ENCODE measurements at regions not wholly inside any gene's neighbourhood (a gene's known extent, or its start where the extent isn't known, plus 50 kb on each side); places are given as distances from the start of the nearest gene placed in this dataset.
"Not testable (repeated sequence)": the region's sequence is repeated elsewhere in the genome, so short reads cannot be mapped to it uniquely, and the experiment has no call there.

DNA sequence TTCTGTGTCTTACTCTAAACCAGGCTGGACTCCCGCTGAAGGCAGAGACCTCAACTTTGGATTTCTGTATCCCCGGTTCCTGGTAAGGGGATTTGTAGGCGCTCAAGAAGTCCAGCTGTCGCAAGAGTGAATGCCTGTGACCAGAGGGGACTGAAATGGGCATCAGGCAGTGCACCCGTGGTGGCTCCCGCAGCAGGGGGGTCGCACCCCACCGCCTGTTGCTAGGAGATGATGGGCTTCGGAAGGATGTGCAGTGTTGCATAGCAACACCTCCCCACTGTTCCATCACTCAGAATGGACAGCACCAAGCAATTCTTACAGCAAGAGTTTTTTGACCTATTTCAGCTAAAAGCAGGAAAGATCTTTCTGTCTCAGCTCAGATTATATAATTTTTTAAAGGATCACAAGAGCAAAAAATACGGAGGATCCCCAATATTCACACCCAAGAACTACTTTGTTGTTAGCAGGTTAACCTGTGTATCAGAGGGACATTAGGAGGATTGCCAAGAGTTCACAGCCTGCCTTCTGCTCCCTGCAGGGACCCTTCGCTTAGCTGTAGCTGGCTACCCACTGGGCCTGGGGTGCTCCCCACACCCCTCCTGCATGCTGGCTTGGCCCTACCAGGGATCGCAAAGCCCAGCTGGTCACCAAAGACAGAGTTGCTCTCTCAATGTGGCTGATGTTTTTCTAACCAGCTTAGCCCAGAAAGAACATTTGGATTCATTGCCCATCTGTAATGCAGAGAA lies 63.8 kb downstream of the SOWAHC start:
- no peak overlapping the region for H3K27ac ChIP-seq
- peaks cover 18% of the 10 kb centered on the region for H3K27me3 ChIP-seq (replicated peaks)
- no peak overlapping the region for H3K4me3 ChIP-seq (ENCODE audit: low read depth, low read length)
- no peak for DNase-seq
- in situ Hi-C loops (cut with HindIII; ENCODE audit: low pct_ligation_motif_present, low sequenced_read_pairs), result no loop called here
- no peaks in the 10 kb centered on the region for H3K36me3 ChIP-seq (replicated peaks)
- TF ChIP-seq, protein P1, sequence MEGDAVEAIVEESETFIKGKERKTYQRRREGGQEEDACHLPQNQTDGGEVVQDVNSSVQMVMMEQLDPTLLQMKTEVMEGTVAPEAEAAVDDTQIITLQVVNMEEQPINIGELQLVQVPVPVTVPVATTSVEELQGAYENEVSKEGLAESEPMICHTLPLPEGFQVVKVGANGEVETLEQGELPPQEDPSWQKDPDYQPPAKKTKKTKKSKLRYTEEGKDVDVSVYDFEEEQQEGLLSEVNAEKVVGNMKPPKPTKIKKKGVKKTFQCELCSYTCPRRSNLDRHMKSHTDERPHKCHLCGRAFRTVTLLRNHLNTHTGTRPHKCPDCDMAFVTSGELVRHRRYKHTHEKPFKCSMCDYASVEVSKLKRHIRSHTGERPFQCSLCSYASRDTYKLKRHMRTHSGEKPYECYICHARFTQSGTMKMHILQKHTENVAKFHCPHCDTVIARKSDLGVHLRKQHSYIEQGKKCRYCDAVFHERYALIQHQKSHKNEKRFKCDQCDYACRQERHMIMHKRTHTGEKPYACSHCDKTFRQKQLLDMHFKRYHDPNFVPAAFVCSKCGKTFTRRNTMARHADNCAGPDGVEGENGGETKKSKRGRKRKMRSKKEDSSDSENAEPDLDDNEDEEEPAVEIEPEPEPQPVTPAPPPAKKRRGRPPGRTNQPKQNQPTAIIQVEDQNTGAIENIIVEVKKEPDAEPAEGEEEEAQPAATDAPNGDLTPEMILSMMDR (IDR thresholded peaks at IDR 0.05; ENCODE audit: low read depth, low read length, missing control alignments), result no peak

DNA sequence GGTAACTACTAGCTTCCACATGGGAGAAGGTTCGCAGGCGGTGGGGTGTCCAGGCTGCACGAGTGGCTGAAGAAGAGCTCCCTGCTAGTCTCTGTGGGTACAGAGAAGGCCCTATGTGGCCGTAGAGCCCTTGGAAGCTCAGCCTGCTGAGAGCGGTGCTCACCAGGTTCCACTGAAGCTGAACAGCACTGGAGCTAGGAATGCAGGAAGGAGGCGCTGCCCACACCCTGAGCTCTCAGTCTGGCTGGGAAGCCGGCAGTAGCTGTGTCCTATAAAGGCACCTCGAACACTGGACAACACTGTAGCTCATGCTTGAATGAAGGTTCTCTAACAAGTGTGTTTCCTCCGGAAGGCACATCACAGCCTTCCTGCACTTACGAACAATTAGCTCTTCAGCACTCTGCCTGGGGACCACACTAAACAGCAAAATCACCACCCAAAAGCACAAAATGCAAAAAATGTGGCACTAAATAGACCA lies 64.6 kb downstream of the SOWAHC start:
- in situ Hi-C loops (cut with HindIII; ENCODE audit: low pct_ligation_motif_present, low sequenced_read_pairs); H3K27ac ChIP-seq; H3K4me3 ChIP-seq (ENCODE audit: low read depth, low read length); H3K36me3 ChIP-seq (replicated peaks); DNase-seq: not testable (repeated sequence)
- peaks cover 18% of the 10 kb centered on the region for H3K27me3 ChIP-seq (replicated peaks)

DNA sequence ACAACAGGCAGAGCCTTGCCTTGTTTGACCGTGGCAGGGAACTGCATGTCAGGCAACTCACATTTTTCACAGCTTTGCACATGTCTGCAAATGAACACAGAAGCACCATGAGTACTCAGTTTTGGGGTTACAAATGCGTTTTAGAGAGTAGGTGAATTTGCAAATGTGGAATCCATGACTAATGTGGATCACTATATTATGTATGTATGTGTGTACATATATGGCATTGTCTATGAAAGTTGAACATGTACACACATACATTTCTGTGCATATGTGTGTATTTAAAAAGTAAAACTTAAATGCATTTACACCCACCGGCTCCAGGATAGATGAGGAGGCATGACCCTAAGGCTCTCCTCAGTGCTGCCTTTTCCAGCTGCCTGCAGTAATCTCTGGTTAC lies 65.1 kb downstream of the SOWAHC start:
- Histone ChIP-seq H3K27ac (no peak overlapping the region), H3K27me3 (replicated peaks) (peaks cover 18% of the 10 kb centered on the region), H3K4me3 (ENCODE audit: low read depth, low read length) (no peak overlapping the region), H3K36me3 (replicated peaks) (no peaks in the 10 kb centered on the region)
- in situ Hi-C loops (cut with HindIII; ENCODE audit: low pct_ligation_motif_present, low sequenced_read_pairs), result no loop called here
- TF ChIP-seq, protein P1 (IDR thresholded peaks at IDR 0.05; ENCODE audit: low read depth, low read length, missing control alignments), result no peak
- no peak for DNase-seq

DNA sequence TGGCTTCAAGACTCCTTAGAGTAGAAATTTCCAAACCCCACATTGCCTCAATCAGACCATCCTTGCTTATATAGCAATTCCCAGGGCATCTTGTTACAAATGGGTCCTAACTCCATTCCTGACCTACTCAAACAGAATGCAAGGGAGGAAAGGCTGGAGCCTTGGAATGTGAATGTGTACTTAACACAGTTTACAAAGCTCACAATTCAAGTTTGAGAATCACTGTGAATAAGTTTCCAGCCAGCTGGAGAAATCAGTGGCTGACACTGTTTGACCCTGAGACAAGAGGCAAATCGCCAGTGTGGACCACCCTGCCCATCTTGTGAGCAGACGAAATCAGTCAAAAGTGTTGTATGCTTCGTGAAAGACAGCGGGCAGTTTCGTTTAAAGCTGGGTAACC lies 65.5 kb downstream of the SOWAHC start:
- in situ Hi-C loops (cut with HindIII; ENCODE audit: low pct_ligation_motif_present, low sequenced_read_pairs), result no loop called here
- Histone ChIP-seq H3K4me3 (ENCODE audit: low read depth, low read length) (no peak overlapping the region), H3K27ac (no peak overlapping the region), H3K36me3 (replicated peaks) (no peaks in the 10 kb centered on the region), H3K27me3 (replicated peaks) (peaks cover 18% of the 10 kb centered on the region)
- TF ChIP-seq, protein P1 (IDR thresholded peaks at IDR 0.05; ENCODE audit: low read depth, low read length, missing control alignments), result no peak
- DNase-seq, result no peak

DNA sequence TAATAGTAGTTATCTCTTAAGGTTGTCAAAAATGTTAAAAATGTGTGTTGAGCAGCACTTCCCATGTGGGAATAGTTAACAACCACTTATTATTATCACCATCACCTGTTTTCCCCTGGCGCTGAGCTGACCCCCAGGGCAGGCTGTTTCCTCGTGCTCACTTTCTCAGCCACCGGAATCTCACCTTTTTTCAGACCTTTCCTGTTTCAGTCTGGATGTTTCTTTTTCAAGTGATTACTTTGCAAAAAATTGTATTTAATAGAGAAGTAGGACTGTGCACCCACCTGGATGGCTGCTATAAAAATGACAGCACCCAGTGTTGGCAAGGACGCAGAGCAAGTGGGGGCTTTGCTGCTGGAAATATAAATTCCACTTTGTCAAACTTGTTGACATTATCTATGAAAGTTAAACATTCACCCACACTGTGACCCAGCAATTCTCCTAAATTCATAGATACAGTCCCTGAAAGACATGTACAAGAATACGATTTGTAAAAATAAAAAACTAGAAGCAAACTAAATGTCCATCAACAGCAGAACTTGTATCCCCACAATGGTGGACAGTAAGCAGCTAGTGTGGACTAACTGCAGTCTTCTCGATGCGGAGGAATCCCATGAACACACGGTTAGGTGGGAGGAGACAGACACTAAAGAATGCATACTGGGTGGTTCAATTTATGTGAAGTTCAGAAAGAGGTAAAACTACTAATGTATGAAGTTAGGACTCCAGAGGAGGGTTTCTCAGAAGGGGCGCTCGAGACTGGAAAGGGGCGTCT lies 66.5 kb downstream of the SOWAHC start:
- in situ Hi-C loops (cut with HindIII; ENCODE audit: low pct_ligation_motif_present, low sequenced_read_pairs), result no loop called here
- H3K27ac ChIP-seq, result no peak overlapping the region
- H3K36me3 ChIP-seq (replicated peaks), result no peaks in the 10 kb centered on the region
- TF ChIP-seq, protein P1 (IDR thresholded peaks at IDR 0.05; ENCODE audit: low read depth, low read length, missing control alignments), result no peak
- no peak overlapping the region for H3K4me3 ChIP-seq (ENCODE audit: low read depth, low read length)
- peaks cover 18% of the 10 kb centered on the region for H3K27me3 ChIP-seq (replicated peaks)
- no peak for DNase-seq

DNA sequence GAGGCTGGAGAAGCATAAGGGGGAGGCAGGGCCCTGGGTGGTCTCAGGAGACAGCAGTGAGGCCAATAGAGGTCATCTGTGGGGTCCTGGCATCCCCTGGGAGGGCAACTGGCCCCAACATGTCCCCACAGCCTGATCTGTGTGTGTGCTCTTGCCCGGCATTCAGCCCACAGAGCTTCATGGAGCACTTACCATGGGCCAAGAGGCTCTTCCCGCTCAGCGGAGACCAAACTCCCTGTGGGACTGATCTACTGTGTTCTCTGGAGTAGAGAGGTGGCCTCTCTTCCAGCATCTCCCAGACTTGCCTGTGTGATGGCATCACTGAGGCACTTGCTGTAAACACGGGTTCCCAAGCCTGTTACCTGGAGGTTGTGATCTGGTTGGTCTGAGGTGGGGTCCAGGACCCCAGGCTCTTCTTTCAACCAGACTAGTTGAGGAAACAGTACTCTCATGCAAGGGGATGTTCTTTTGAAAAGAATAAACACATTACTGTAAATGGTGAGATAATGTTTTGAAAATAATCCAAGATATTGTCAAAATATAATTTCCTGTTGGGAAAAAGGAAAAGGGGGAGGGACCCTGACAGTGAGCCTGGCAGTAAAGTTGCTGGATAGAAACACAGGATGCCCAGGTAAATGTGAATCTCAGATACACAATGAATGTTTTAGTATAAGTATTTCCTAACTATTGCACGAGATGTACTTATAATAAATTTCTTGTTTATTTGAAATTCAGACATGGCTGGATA lies 67.6 kb downstream of the SOWAHC start:
- in situ Hi-C loops (cut with HindIII; ENCODE audit: low pct_ligation_motif_present, low sequenced_read_pairs), result no loop called here
- no peak overlapping the region for H3K4me3 ChIP-seq (ENCODE audit: low read depth, low read length)

More for the DNA sequence above, 67.6 kb downstream of the SOWAHC start:
- Histone ChIP-seq H3K36me3 (replicated peaks) (no peaks in the 10 kb centered on the region), H3K27ac (no peak overlapping the region), H3K27me3 (replicated peaks) (peaks cover 11% of the 10 kb centered on the region)
- DNase-seq, result no peak
- TF ChIP-seq, protein P1 (IDR thresholded peaks at IDR 0.05; ENCODE audit: low read depth, low read length, missing control alignments), result no peak
